NAMALWA (cell line): ENCODE measurements at regions not wholly inside any gene's neighbourhood (a gene's known extent, or its start where the extent isn't known, plus 50 kb on each side); places are given as distances from the start of the nearest gene placed in this dataset.
"Not testable (repeated sequence)": the region's sequence is repeated elsewhere in the genome, so short reads cannot be mapped to it uniquely, and the experiment has no call there.

Experiments
- DNase-seq: peaks from one replicate; pipeline ENCODE4 v3.0.0-alpha.2; 2015; ENCODE audit warnings: low spot score

DNA sequence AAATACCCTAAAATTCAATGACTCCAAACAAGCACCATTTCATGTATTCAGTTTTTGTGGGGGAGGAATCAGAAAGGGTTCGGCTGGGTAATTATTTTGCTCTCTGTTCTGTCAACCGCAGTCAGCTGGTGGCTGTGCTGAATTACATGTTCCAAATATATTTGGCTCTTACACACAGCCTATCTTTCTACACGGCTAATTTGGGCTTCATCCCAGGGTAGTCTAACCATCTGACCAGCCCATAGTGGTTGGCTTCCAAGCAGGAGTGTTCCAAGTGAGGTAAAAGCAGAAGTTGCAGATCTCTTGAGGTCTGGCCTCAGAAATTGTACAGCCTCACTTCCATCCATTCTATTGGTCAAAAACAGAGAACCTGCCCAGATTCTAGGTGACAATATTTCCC, 760.8 kb upstream of the SEMA6D start:
- no peak for DNase-seq

- DNase-seq = no peak
Observed at GRCh38 chr15:46956881-46957280, 760.4 kb upstream of the SEMA6D start.

DNA sequence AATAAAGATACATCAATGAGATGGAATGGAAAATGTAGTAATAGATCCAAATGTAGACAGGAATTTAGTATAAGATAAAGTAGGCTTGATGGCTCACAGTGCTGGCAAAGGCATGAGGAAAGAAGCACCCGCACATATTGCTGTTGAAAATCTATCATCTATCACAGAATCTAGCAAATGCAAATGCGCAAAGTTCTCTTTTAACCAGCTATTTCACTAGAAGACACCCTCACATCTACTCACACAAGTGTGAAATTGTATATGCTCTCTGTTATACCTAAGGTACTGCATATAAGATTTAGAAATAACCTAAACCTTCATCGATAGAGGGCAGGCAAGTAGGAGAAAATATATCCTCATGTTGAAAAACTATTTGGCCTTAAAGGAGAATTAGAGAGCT, 756.7 kb upstream of the SEMA6D start:
- no peak for DNase-seq

- DNase-seq = no peak
Observed at GRCh38 chr15:46961795-46962194, 755.5 kb upstream of the SEMA6D start.

DNA sequence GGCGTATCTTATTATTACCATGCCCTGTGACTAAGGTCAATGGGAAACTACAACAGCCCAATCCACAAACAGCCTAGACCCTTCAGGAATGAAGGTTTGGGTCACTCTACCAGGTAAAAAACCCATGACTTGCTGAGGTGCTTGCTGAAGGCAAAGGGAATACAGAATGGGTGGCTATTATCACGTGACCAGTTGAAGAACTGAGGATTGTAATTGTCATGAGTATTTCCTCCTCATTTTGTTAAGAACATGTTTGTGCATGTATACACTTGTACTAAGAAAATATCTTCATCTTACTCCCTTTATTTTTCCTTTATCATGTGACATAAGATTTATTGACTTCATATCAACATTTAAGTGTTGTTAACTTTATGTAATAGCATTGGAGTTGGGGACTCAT, 729.2 kb upstream of the SEMA6D start:
- DNase-seq = not testable (repeated sequence)

GRCh38 chr15:46996359-46996758, 720.9 kb upstream of the SEMA6D start:
- no peak for DNase-seq

DNA sequence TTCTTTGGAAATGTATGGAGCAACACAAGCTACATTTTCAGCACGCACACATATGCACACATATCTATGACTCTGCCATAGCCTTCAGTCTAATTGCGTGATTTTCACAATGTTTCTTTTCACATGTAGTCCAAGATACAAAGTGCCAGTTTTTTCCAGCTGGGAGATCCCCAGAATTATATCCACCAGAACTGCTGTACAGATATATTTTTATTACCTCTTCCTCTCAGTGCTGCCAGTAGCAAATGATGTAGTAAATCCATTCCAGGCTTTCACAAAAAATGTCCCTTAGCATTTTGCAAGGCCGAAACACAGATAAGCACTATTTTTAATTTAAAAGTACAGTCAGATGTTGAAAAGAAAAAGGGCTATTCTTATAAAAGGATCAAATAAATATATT, 719.8 kb upstream of the SEMA6D start:
- DNase-seq = no peak

DNA sequence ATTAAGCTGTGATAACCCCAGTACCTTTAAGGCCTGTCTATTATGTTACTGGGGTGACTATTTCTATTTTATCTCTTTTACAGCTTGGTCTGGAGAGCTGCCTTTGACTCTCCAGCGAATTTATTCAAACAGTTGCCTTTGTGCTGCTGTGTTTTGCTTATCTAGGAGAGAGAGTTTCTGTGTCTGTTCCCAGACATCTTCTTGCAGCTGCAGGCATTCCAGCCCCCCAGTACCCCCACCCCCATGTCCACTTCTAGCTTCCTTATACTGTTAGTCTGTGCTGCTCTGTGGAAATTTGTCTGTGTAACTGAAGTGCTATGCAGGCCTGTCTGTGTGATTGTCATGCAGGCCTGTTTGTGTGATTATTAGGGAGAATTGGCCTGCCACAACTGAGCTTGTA, 713.7 kb upstream of the SEMA6D start:
- DNase-seq = no peak

DNA sequence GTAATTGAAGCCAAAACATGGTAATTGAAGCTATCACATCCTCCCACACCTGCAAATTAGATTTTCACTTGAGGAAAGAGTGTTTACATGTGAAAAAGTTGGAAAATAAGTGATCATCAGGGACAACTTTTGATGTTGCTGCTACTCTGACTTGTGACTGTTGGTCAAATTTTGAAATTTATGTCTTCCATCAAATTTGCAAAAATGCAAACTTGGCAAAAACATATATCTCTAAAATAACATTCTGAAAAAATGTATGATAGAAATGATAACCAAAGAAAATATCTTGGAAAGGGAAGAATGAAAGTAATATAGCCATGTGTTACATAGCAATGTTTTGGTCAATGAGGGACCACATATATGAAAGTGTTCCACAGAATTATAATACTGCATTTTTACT, 703.9 kb upstream of the SEMA6D start:
- no peak for DNase-seq

GRCh38 chr15:47027322-47027946, 689.9 kb upstream of the SEMA6D start:
- DNase-seq = peak; percentile 2

DNA sequence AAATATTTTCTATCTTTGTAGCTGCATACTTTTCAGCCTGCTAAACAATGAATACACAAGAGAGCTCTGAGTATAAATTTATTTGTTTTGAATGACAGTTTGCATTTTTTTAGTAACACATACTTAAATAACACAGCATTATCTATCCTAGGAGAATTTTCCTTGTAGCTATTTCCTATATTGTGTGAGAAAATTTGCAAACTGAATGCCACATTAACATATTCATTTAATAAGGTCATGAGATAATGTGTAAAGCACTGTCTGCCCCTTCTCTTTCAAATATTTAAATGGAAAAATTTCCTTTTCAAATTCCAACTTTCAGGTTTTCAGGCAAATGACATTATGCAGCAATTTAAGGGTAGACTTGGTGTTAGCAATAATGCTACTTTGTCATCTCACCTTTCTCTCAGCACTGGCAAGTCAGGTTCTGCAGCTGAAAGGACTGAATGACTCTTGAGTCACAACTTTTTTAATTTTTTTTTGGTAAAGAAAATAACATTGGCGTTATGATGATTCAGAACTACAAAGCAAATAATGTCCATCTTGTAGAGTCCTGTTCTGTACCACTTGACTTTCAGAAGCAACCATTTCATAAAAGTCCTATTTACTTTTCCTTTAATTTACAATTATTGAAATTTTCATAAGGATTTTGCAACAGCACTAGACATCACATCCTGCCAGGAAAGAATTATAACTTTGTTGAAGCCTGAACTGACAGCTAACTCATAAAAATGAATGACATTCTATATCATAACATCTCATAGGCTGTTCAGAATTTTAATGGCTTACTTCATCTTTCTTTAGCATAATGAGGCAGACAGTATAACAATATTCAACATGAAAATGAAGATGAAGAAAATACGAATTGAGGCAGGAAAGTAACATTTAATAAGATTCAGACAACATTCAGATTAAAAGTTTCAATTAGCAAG, 681.6 kb upstream of the SEMA6D start:
- no peak for DNase-seq

DNA sequence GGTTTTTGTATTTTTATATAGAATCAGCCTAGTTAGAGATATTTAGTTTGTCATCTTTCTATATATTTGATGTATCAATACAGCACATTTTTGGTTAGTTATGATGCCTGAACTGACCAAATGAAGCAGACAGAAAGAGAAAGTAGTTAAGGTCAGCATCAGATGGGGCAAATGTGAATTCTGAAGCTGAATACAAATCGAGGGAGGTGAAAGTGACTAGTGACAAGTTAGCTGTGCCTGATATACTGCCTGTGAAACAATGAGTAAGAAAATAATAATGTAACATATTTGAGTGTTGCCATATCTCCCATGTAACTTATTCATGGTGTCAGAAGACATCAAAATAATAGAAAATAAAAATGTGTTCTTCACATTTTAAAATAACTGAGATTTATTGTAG, 680.3 kb upstream of the SEMA6D start:
- no peak for DNase-seq

GRCh38 chr15:47039225-47039624, 678.1 kb upstream of the SEMA6D start:
- no peak for DNase-seq

GRCh38 chr15:47041301-47041700, 676.0 kb upstream of the SEMA6D start:
- no peak for DNase-seq

DNA sequence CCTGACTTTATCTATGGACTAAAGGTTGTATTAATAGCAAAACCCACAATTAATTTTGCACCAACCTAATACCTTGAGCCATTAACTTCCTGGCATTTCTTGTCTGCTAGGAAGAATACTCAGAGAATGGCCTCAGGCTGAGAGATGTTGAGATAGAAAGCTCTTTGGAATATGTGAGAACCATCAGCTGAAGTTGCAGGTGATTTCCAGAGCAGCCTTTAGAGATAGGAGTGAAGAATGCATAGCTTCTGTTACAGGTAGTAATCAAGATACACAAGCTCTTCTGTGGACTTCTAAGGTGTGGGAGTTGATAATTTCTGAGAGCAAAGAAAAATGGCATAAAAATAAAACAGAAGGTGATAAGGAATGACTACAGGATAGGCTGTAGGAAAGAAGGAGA, 669.3 kb upstream of the SEMA6D start:
- DNase-seq = not testable (repeated sequence)

DNA sequence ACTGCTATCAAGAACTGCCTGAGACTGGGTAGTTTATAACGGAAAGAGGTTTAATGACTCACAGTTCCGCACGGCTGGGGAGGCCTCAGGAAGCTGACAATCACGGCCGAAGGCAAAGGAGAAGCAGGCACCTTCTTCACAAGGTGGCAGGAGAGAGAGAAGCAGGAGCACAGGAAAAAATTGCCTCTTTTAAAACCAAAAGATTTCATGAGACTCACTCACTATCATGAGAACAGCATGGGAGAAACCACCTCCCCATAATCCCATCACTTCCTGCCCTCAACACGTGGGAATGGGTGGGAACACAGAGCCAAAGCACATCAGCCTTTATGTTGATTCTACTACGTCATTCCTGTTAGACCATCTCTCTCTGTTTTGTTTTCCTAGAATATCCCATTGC, 650.9 kb upstream of the SEMA6D start:
- no peak for DNase-seq

DNA sequence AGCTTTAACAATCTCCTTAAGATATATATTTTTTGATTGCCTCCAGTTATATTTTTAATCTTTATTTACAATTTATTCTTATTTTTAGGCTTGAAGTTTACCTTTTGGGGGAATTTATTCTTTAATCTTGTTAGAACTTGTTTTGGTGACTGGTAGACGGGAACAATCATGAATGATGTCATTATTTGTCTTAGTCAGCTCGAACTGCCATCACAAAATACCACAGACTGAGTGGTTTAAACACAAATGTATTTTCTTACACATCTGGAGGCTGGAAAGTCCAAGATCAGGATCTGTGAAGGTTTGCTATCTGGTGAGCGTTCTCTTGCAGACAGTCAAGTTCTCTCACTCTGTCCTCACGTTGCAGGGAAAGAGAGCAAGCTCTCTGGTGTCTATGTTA, 639.5 kb upstream of the SEMA6D start:
- DNase-seq = not testable (repeated sequence)

DNA sequence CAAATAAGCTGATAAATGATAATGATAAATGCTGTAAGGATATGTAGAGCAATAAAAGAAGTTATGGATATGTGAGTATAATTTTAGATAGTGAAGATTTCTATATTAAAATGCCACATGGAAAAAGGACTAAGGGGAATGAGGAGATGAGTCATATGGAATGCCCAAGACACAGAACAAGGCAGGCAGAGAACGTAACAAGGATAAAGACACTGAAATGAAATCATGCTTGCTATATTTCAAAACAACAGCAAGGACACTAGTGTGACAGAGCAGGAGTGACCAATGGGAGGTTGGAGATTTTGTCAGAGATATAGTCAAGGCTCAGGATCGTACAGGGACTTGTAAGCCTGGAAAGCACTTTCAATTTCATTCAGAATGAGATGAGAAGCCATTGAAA, 621.5 kb upstream of the SEMA6D start:
- DNase-seq = no peak

DNA sequence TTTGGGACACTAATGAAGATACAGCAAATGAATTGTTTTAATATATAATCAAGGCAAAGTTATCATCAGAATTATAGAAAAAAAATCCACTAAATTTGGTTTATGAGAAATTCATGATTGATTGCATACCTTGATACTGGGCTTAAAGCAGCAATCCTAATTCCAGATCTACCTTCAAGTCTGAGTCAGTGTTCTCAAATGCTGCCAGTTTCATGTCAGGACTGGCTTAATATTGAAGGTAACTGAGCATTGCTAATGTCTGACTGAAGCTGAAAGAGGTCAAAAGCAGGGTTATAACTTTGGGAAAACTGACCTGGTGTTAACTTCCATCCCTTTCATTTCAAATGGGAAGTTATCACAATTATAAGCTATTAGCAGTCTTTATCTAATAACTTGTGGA, 618.8 kb upstream of the SEMA6D start:
- DNase-seq = not testable (repeated sequence)

GRCh38 chr15:47099801-47100200, 617.5 kb upstream of the SEMA6D start:
- not testable (repeated sequence) for DNase-seq

GRCh38 chr15:47108800-47109199, 608.5 kb upstream of the SEMA6D start:
- DNase-seq = not testable (repeated sequence)

GRCh38 chr15:47116698-47117097, 600.6 kb upstream of the SEMA6D start:
- peak; percentile 2 for DNase-seq

DNA sequence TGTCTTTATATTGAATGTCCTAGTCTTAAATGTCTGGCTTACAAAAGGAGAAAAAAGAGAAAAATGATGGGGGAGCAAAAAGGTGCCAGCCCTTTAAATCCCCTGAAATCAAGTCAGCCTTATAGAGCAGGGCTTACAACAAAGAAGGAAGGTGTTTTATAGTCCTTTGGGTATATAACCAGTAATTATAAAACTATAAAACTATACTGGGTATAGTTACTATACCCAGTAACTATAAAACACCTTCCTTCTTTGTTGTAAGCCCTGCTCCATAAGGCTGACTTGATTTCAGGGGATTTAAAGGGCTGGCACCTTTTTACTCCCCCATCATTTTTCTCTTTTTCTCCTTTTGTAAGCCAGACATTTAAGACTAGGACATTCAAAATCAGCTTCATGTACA, 598.0 kb upstream of the SEMA6D start:
- no peak for DNase-seq
